Thoracic aorta (tissue), 2 donors: ENCODE measurements at regions not wholly inside any gene's neighbourhood (a gene's known extent, or its start where the extent isn't known, plus 50 kb on each side); places are given as distances from the start of the nearest gene placed in this dataset.

Source experiments
- ATAC-seq: fragments of 150-250 bp; one replicate; pipeline ENCODE4 v1.8.0; 2017; ENCODE audit warnings: low read depth; ENCODE audit not compliant: insufficient number of reproducible peaks, low FRiP score
- DNase-seq: peaks from one replicate; pipeline ENCODE4 v3.0.0-alpha.2; 2020; ENCODE audit warnings: low spot score
- H3K27ac ChIP-seq, 2 donors: fragments of 200-600 bp; sonication (generic); 1 replicate in 1 of 2; 2 replicates in 1 of 2; pipeline ENCODE4 v1.5.1; 2016; ENCODE audit warnings: mild to moderate bottlenecking in 2 of 2, moderate library complexity in 2 of 2
- H3K27me3 ChIP-seq: fragments of 200-600 bp; sonication (generic); replicated peaks from 2 replicates; pipeline ENCODE4 v1.6.0; 2016; ENCODE audit warnings: mild to moderate bottlenecking; ENCODE audit not compliant: insufficient read depth
- H3K36me3 ChIP-seq: fragments of 200-600 bp; sonication (generic); one replicate; pipeline ENCODE4 v1.5.1; 2016
- H3K4me1 ChIP-seq, 2 donors: fragments of 200-600 bp; sonication (generic); 1 replicate in 1 of 2; 2 replicates in 1 of 2; pipeline versions ENCODE4 v1.5.1 to v1.6.0; 2016; ENCODE audit warnings: low read depth in 2 of 2, mild to moderate bottlenecking in 1 of 2; ENCODE audit not compliant: control insufficient read depth in 1 of 2
- H3K4me3 ChIP-seq: fragments of 200-600 bp; sonication (generic); 2 replicates; pipeline ENCODE4 v1.5.1; 2016; ENCODE audit warnings: mild to moderate bottlenecking
- H3K9me3 ChIP-seq: fragments of 200-600 bp; sonication (generic); 2 replicates; pipeline ENCODE4 v1.5.1; 2016
- TF ChIP-seq, protein P1 (sequence below): fragments of 200-600 bp; sonication (generic); IDR thresholded peaks from one replicate; pipeline ENCODE4 v1.5.1; 2019; ENCODE audit warnings: antibody characterized with exemption

- no peak for ATAC-seq
- DNase-seq, result no peak
- H3K27ac ChIP-seq, result no peak overlapping the region
- H3K4me3 ChIP-seq, result no peak overlapping the region
- H3K36me3 ChIP-seq, result no peaks in the 10 kb centered on the region
- TF ChIP-seq, protein P1, sequence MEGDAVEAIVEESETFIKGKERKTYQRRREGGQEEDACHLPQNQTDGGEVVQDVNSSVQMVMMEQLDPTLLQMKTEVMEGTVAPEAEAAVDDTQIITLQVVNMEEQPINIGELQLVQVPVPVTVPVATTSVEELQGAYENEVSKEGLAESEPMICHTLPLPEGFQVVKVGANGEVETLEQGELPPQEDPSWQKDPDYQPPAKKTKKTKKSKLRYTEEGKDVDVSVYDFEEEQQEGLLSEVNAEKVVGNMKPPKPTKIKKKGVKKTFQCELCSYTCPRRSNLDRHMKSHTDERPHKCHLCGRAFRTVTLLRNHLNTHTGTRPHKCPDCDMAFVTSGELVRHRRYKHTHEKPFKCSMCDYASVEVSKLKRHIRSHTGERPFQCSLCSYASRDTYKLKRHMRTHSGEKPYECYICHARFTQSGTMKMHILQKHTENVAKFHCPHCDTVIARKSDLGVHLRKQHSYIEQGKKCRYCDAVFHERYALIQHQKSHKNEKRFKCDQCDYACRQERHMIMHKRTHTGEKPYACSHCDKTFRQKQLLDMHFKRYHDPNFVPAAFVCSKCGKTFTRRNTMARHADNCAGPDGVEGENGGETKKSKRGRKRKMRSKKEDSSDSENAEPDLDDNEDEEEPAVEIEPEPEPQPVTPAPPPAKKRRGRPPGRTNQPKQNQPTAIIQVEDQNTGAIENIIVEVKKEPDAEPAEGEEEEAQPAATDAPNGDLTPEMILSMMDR, result no peak
- H3K4me1 ChIP-seq, result peaks cover 0 to 11% of the 10 kb centered on the region in 2 donors
- no peaks in the 10 kb centered on the region for H3K9me3 ChIP-seq
- H3K27me3 ChIP-seq, result no peaks in the 10 kb centered on the region
Observed at GRCh38 chr20:53695797-53696527, 102.3 kb upstream of the ZNF217 start.

DNA sequence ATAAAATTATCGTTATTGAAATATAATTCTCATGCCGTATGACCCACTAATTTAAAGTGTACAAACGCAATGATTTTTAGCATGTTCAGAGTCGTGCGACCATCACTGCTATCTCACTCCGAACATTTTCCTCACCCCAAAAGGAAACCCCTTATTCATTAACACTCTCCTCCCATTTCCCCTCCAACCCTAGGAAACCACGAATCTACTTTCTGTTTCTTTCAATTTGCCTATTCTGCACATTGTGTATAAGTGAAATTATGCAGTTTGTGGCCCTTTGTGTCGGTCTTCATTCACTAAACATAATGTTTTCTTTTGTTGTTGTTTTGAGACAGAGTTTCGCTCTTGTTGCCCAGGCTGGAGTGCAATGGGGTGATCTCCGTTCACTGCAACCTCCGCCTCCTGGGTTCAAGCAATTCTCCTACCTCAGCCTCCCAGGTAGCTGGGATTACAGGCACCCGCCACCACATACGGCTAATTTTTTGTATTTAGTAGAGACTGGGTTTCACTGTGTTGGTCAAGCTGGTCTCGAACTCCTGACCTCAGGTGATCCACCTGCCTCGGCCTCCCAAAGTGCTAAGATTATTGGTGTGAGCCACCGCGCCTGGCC lies 99.7 kb upstream of the ZNF217 start:
- H3K27me3 ChIP-seq, result no peaks in the 10 kb centered on the region
- TF ChIP-seq, protein P1, result no peak
- no peak for DNase-seq

DNA sequence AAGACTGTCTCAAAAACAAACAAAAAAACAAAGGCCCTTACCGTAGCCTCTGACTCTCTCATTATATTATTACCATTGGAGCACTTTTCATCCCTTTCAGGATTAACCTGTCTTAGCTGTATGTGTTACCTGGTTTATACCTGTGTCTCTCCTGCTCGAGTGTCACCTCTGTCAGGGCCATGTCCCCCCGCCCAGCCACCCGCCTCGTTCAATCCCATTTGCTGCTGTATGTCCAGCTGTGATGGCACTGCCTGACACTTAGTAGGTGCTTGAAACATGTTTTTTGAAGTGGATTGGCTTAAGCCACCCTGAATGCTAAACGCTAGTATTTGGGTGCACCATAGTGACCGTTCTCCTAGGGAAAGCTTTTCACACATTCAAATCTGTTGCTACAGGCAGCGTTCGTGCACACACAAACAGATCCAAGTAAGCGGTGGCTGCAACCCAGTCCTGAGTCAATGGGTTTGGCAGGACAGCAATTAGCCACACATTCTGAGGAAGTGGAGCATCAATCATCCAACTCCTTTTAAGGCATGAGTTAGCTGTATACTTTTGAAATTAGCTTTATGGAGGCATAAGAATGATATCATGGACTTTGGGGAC lies 98.9 kb upstream of the ZNF217 start:
- Histone ChIP-seq H3K27ac (no peak overlapping the region), H3K4me3 (no peak overlapping the region), H3K27me3 (no peaks in the 10 kb centered on the region), H3K4me1 (peaks cover 0 to 11% of the 10 kb centered on the region in 2 donors), H3K9me3 (no peaks in the 10 kb centered on the region), H3K36me3 (no peaks in the 10 kb centered on the region)
- DNase-seq, result peak; percentile 28
- ATAC-seq, result peak; percentile 60
- TF ChIP-seq, protein P1, result no peak

More for the DNA sequence above, 99.7 kb upstream of the ZNF217 start:
- ATAC-seq, result no peak
- H3K4me3 ChIP-seq, result peak overlapping the region; percentile 40
- no peaks in the 10 kb centered on the region for H3K36me3 ChIP-seq
- H3K27ac ChIP-seq, result no peak overlapping the region
- H3K9me3 ChIP-seq, result no peaks in the 10 kb centered on the region
- H3K4me1 ChIP-seq, result peaks cover 0 to 11% of the 10 kb centered on the region in 2 donors

GRCh38 chr20:53691811-53692192 lies 98.2 kb upstream of the ZNF217 start:
- Histone ChIP-seq H3K9me3 (no peaks in the 10 kb centered on the region), H3K4me1 (peaks cover 0 to 11% of the 10 kb centered on the region in 2 donors), H3K4me3 (no peak overlapping the region), H3K36me3 (no peaks in the 10 kb centered on the region), H3K27ac (no peak overlapping the region), H3K27me3 (no peaks in the 10 kb centered on the region)
- ATAC-seq (no peak), DNase-seq (no peak)
- TF ChIP-seq, protein P1, result no peak

DNA sequence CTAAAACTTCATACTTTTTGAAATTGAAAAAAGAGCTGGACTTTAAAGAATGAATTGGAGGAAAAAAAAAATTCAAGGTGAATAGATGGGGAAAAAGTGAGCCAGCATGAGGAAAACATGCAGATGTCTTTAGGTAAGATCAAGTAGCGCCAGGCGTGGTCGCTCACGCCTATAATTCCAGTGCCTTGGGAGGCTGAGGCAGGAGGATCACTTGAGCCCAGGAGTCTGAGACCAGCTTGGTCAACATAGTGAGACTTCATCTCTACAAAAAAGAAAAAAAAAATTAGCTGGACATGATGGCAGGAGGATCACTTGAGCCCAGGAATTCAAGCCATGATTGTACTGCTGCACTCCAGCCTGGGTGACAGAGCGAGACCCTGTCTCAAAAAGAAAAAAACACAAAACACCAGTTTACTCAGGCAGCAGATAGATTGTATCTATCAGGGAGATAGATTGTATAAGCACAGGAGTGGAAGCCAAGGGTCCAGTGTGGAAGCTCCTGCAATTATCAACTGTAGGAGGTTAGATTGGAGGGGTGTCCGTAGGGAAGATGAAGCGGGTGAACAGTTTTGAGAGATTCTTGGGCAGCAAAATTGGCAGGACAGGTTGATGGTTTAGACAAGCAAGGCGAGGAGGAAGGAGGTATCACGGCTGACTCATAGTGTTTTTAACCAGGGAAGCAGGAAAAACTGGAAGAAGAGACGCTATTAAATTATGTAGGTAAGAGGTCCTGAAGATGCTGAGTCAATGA lies 97.6 kb upstream of the ZNF217 start:
- H3K9me3 ChIP-seq, result no peaks in the 10 kb centered on the region
- ATAC-seq (no peak), DNase-seq (no peak)
- H3K4me1 ChIP-seq, result peaks cover 0 to 11% of the 10 kb centered on the region in 2 donors
- TF ChIP-seq, protein P1, result no peak
- no peak overlapping the region for H3K27ac ChIP-seq
- no peak overlapping the region for H3K4me3 ChIP-seq
- H3K27me3 ChIP-seq, result no peaks in the 10 kb centered on the region
- H3K36me3 ChIP-seq, result no peaks in the 10 kb centered on the region
